Hepatocyte (in vitro differentiated cells): ENCODE measurements at regions not wholly inside any gene's neighbourhood (a gene's known extent, or its start where the extent isn't known, plus 50 kb on each side); places are given as distances from the start of the nearest gene placed in this dataset.

Experiments used
- EZH2 ChIP-seq: fragments of 200-600 bp; sonication (generic); IDR thresholded peaks from 2 replicates; pipeline ENCODE4 v1.6.1; 2016; ENCODE audit warnings: antibody characterized with exemption, mild to moderate bottlenecking, borderline replicate concordance
- EZH2phosphoT487 ChIP-seq: fragments of 200-600 bp; sonication (generic); IDR thresholded peaks from one replicate; pipeline ENCODE4 v1.6.1; 2018; ENCODE audit warnings: antibody characterized with exemption, mild to moderate bottlenecking, low read depth, moderate library complexity; ENCODE audit not compliant: unreplicated experiment, severe bottlenecking
- TF ChIP-seq, protein P1 (sequence below): fragments of 200-600 bp; sonication (generic); IDR thresholded peaks from 2 replicates; pipeline ENCODE4 v1.5.1; 2016; ENCODE audit warnings: antibody characterized with exemption, mild to moderate bottlenecking; ENCODE audit not compliant: poor library complexity

DNA sequence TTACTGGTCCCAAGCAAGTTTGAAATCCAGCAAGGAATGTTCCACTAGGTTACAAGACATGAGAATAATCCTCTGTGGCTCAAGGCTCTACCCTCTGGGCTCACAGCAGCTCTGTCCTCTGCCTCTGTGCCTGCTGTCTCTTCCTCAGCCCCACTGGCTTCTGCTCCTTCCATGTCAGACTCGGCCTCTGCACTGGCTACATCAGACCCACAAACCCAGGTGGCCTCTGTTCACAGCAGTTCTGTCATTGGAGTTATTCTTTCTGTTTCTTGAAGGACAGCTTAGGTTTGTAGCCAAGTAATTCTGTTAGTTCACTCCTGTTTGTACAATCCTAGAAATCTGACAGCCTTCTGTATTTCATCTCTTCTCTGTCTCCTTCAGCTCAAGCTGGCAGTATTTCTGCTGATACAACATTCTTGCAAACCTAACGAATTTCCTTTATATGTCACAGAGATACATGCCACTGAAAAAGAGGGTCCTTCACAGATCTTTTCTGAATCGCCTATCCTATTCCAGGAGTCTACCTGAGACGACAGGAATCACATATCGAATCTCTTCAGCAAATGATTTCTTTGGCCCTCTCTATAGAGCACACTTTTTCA is 227.8 kb upstream of the PLSCR5 start:
- TF ChIP-seq, protein P1, sequence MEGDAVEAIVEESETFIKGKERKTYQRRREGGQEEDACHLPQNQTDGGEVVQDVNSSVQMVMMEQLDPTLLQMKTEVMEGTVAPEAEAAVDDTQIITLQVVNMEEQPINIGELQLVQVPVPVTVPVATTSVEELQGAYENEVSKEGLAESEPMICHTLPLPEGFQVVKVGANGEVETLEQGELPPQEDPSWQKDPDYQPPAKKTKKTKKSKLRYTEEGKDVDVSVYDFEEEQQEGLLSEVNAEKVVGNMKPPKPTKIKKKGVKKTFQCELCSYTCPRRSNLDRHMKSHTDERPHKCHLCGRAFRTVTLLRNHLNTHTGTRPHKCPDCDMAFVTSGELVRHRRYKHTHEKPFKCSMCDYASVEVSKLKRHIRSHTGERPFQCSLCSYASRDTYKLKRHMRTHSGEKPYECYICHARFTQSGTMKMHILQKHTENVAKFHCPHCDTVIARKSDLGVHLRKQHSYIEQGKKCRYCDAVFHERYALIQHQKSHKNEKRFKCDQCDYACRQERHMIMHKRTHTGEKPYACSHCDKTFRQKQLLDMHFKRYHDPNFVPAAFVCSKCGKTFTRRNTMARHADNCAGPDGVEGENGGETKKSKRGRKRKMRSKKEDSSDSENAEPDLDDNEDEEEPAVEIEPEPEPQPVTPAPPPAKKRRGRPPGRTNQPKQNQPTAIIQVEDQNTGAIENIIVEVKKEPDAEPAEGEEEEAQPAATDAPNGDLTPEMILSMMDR, result no peak
- no peak for TF ChIP-seq EZH2
- no peak for TF ChIP-seq EZH2phosphoT487
